Panc1 (cell line): ENCODE measurements at regions not wholly inside any gene's neighbourhood (a gene's known extent, or its start where the extent isn't known, plus 50 kb on each side); places are given as distances from the start of the nearest gene placed in this dataset.

ENCODE experiments used
- TCF7L2 ChIP-seq: IDR thresholded peaks from 2 replicates; pipeline ENCODE4 v1.6.1; 2011; ENCODE audit warnings: mild to moderate bottlenecking, low read depth, low read length, inconsistent platforms
- TF ChIP-seq, protein P1 (sequence below): fragments of 450-650 bp; IDR thresholded peaks from 2 replicates; pipeline ENCODE4 v1.5.1; 2017; ENCODE audit warnings: mild to moderate bottlenecking

DNA sequence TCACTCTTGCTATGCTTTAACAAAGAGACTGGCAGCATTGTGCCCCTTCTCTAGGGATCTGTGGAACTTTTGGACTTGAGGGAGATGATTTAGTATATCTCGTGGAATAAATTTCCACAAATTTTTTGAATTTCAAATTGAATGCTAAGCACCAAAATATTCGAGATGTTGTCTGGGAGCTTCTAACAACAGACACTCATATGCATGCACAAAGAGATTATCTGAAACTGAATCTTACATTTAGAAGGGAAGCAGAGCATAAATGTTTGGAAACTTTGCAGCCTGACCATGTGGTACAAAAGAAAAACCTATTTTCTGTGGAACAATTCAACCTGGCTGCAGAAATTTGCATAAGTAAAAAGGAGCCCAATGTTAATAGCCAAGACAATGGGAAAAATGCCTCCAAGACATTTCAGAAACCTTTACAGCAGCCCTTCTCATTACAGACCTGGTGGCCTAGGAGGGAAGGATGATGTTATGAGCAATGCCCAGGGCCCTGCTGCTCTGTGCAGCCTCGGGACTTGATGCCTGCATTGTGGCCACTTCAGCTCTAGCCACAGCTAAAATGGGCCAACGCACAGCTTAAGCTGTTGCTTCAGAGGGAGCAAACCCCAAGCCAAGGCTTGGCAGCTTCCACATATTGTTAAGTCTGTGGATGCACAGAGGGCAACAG is 285.8 kb upstream of the FAM174A start:
- TF ChIP-seq, protein P1, sequence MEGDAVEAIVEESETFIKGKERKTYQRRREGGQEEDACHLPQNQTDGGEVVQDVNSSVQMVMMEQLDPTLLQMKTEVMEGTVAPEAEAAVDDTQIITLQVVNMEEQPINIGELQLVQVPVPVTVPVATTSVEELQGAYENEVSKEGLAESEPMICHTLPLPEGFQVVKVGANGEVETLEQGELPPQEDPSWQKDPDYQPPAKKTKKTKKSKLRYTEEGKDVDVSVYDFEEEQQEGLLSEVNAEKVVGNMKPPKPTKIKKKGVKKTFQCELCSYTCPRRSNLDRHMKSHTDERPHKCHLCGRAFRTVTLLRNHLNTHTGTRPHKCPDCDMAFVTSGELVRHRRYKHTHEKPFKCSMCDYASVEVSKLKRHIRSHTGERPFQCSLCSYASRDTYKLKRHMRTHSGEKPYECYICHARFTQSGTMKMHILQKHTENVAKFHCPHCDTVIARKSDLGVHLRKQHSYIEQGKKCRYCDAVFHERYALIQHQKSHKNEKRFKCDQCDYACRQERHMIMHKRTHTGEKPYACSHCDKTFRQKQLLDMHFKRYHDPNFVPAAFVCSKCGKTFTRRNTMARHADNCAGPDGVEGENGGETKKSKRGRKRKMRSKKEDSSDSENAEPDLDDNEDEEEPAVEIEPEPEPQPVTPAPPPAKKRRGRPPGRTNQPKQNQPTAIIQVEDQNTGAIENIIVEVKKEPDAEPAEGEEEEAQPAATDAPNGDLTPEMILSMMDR, result no peak
- TF ChIP-seq TCF7L2, result no peak
